ENCODE measurements at regions not wholly inside any gene's neighbourhood (a gene's known extent, or its start where the extent isn't known, plus 50 kb on each side); places are given as distances from the start of the nearest gene placed in this dataset.
"Not testable (repeated sequence)": the region's sequence is repeated elsewhere in the genome, so short reads cannot be mapped to it uniquely, and the experiment has no call there.

GRCh38 chr13:88022431-88023208, 351.4 kb downstream of the SLITRK5 start:
- intact Hi-C loops (cut with DNase I) = no loop called here
- H3K9me3 ChIP-seq = no peaks in the 10 kb centered on the region
- H3K4me3 ChIP-seq = no peak overlapping the region
- no peak for TF ChIP-seq CTCF (IDR thresholded peaks at IDR 0.05)
- TF ChIP-seq POLR2A (IDR thresholded peaks at IDR 0.05) = no peak
- TF ChIP-seq POLR2AphosphoS5 (IDR thresholded peaks at IDR 0.05; ENCODE audit: insufficient read depth in 1 of 2, low read depth in 1 of 2) = no peak
- no peaks in the 10 kb centered on the region for H3K4me1 ChIP-seq
- no peak for DNase-seq (ENCODE audit: extremely low spot score in 2 of 2)
- no peaks in the 10 kb centered on the region for H3K27me3 ChIP-seq
- H3K27ac ChIP-seq = no peak overlapping the region
- H3K36me3 ChIP-seq = no peaks in the 10 kb centered on the region

DNA sequence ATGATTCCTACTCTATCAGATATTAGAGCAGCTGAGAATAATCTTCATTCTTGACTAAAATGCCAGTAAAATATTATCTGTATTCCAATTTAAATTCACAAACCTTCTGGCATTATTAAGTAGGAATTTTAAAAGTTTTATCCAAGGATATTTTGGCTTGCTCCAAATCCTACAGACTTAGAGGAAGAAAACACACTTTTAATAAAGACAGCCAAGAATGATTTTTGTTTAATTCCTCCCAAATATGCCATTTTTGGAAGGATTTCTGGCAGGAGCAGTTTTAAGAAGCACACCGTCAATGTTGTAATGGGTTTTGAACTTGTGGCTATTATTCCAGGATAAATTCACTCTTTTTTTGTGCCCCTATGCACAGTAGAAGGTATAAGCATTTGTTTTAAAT, 355.1 kb downstream of the SLITRK5 start:
- DNase-seq (ENCODE audit: extremely low spot score in 2 of 2) = no peak
- Histone ChIP-seq H3K27me3 (no peaks in the 10 kb centered on the region), H3K4me3 (no peak overlapping the region), H3K27ac (no peak overlapping the region), H3K4me1 (no peaks in the 10 kb centered on the region), H3K9me3 (no peaks in the 10 kb centered on the region), H3K36me3 (no peaks in the 10 kb centered on the region)
- TF ChIP-seq POLR2A (IDR thresholded peaks at IDR 0.05) = no peak
- intact Hi-C loops (cut with DNase I) = no loop called here

- no peak overlapping the region for H3K4me3 ChIP-seq
- no peak for DNase-seq (ENCODE audit: extremely low spot score in 2 of 2)
- H3K36me3 ChIP-seq = no peaks in the 10 kb centered on the region
- intact Hi-C loops (cut with DNase I) = no loop called here
- H3K9me3 ChIP-seq = no peaks in the 10 kb centered on the region
- no peak overlapping the region for H3K27ac ChIP-seq
- H3K27me3 ChIP-seq = no peaks in the 10 kb centered on the region
- H3K4me1 ChIP-seq = no peaks in the 10 kb centered on the region
- TF ChIP-seq CTCF (IDR thresholded peaks at IDR 0.05) (no peak), POLR2A (IDR thresholded peaks at IDR 0.05) (no peak), POLR2AphosphoS5 (IDR thresholded peaks at IDR 0.05; ENCODE audit: insufficient read depth in 1 of 2, low read depth in 1 of 2) (no peak)
Observed at GRCh38 chr13:88031980-88032559, 360.9 kb downstream of the SLITRK5 start.

GRCh38 chr13:88036205-88036604, 365.0 kb downstream of the SLITRK5 start:
- H3K36me3 ChIP-seq; H3K9me3 ChIP-seq; H3K27ac ChIP-seq; DNase-seq (ENCODE audit: extremely low spot score in 2 of 2); H3K27me3 ChIP-seq; H3K4me1 ChIP-seq; intact Hi-C loops (cut with DNase I); H3K4me3 ChIP-seq: not testable (repeated sequence)

DNA sequence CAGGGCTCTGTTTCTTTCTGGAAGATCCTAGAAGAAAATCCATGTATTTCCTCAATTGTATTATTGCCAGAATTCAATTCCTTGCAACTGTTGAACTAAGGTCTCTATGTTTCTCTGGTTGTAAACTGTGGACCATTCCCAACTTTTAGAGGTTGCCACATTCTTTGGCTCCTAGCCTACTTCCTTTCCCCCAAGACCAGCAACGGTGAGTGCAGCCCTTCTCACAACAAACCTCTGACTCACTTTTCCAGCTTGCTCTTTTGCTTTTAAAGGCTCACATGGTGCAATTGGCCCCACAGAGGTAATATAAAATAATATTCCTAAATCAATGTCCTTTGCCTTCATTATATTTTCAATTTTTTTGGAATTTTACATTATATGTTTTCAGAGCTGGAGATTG, 371.3 kb downstream of the SLITRK5 start:
- no peak for TF ChIP-seq POLR2A (IDR thresholded peaks at IDR 0.05)
- TF ChIP-seq CTCF (IDR thresholded peaks at IDR 0.05) = no peak
- no peak for TF ChIP-seq POLR2AphosphoS5 (IDR thresholded peaks at IDR 0.05; ENCODE audit: insufficient read depth in 1 of 2, low read depth in 1 of 2)
- H3K4me3 ChIP-seq = no peak overlapping the region
- H3K9me3 ChIP-seq = no peaks in the 10 kb centered on the region
- DNase-seq (ENCODE audit: extremely low spot score in 2 of 2) = no peak
- H3K4me1 ChIP-seq = no peaks in the 10 kb centered on the region
- intact Hi-C loops (cut with DNase I) = no loop called here
- no peak overlapping the region for H3K27ac ChIP-seq
- no peaks in the 10 kb centered on the region for H3K27me3 ChIP-seq
- no peaks in the 10 kb centered on the region for H3K36me3 ChIP-seq

DNA sequence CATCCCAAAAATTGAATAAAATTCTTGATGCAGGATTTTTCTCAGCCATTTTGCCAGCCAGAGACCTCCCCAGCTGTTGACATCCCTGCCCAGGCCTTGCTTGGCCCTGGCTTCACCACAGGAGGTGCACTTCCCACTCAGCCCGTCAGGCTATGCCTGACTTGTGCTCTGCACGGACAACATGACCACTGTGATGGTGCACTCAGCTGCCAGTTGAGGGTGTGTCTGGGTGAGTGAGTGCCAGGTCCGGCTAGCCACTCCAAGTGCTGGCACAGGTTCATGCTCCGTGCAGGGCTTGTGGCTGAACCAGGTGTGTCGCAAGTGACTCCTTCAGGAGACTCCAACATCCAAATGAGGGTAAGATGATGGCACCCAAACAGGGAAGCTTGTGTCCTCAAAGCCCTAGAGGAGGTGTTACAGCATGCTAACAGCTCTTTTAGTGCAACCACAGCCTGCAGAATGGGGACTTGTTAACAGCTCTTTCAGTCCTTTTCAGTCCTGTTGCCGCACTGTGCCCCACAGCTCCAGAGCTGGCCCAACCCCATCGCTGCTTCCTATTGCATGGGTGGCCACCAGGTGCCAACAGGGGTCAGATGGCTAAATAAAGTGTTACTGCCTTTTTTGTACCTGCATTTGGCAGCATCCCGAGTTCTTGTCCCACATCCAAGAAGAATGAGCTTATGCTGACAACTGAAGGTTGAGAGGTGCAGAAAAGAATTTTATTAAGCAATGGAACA, 380.7 kb downstream of the SLITRK5 start:
- TF ChIP-seq POLR2AphosphoS5 (IDR thresholded peaks at IDR 0.05; ENCODE audit: insufficient read depth in 1 of 2, low read depth in 1 of 2) (no peak), CTCF (IDR thresholded peaks at IDR 0.05) (no peak), POLR2A (IDR thresholded peaks at IDR 0.05) (no peak)
- H3K27ac ChIP-seq = no peak overlapping the region
- no peaks in the 10 kb centered on the region for H3K9me3 ChIP-seq
- H3K4me1 ChIP-seq = no peaks in the 10 kb centered on the region
- intact Hi-C loops (cut with DNase I) = no loop called here
- no peaks in the 10 kb centered on the region for H3K27me3 ChIP-seq
- no peak for DNase-seq (ENCODE audit: extremely low spot score in 2 of 2)
- H3K4me3 ChIP-seq = no peak overlapping the region
- no peaks in the 10 kb centered on the region for H3K36me3 ChIP-seq

All from vagina (tissue), 2 donors.